HepG2 (cell line): ENCODE measurements at regions not wholly inside any gene's neighbourhood (a gene's known extent, or its start where the extent isn't known, plus 50 kb on each side); places are given as distances from the start of the nearest gene placed in this dataset.

Experiments used
- CBFB ChIP-seq: sonication (generic); formaldehyde crosslinking; IDR thresholded peaks from 2 replicates; pipeline ENCODE4 v1.4.0; 2020; ENCODE audit warnings: missing genetic modification reagents
- CEBPG ChIP-seq: IDR thresholded peaks from 2 replicates; pipeline ENCODE4 v1.6.1; 2016
- MIER2 ChIP-seq: IDR thresholded peaks from 2 replicates; pipeline ENCODE4 v1.6.1; 2016; ENCODE audit warnings: missing biosample characterization, missing genetic modification reagents
- SALL1 ChIP-seq: sonication (generic); formaldehyde crosslinking; IDR thresholded peaks from 2 replicates; pipeline ENCODE4 v1.8.0; 2022; ENCODE audit warnings: mild to moderate bottlenecking, missing genetic modification reagents
- STAG1 ChIP-seq: sonication (generic); formaldehyde crosslinking; IDR thresholded peaks from 2 replicates; pipeline ENCODE4 v1.4.0; 2020; ENCODE audit warnings: missing genetic modification reagents
- TAF1 ChIP-seq: sonication (generic); formaldehyde crosslinking; IDR thresholded peaks from 2 replicates; pipeline ENCODE4 v1.4.0; 2020; ENCODE audit warnings: missing genetic modification reagents
- THAP11 ChIP-seq: IDR thresholded peaks from 2 replicates; pipeline ENCODE4 v1.6.1; 2016; ENCODE audit warnings: missing biosample characterization, missing genetic modification reagents
- YY1 ChIP-seq: IDR thresholded peaks from 2 replicates; pipeline ENCODE4 v1.6.1; 2011; ENCODE audit warnings: low read length, low read depth, moderate library complexity, mild to moderate bottlenecking; ENCODE audit not compliant: insufficient read depth, insufficient replicate concordance
- ZNF556 ChIP-seq: sonication (generic); formaldehyde crosslinking; IDR thresholded peaks from 2 replicates; pipeline ENCODE4 v1.4.0; 2020; ENCODE audit warnings: mild to moderate bottlenecking, missing genetic modification reagents, borderline replicate concordance
- ZNF598 ChIP-seq: sonication (generic); formaldehyde crosslinking; IDR thresholded peaks from 2 replicates; pipeline ENCODE4 v1.5.1; 2020; ENCODE audit warnings: mild to moderate bottlenecking, missing genetic modification reagents, borderline replicate concordance
- ZSCAN25 ChIP-seq: sonication (generic); formaldehyde crosslinking; IDR thresholded peaks from 2 replicates; pipeline ENCODE4 v1.8.0; 2022; ENCODE audit warnings: mild to moderate bottlenecking, missing genetic modification reagents
- TF ChIP-seq, protein P1 (sequence below): IDR thresholded peaks from 2 replicates; pipeline ENCODE4 v1.6.1; 2018; ENCODE audit warnings: missing genetic modification reagents, mild to moderate bottlenecking, missing compliant biosample characterization
- TF ChIP-seq, protein P2 (sequence below): IDR thresholded peaks from 2 replicates; pipeline ENCODE4 v1.6.1; 2016; ENCODE audit warnings: low read depth, borderline replicate concordance
- TF ChIP-seq, protein P3 (sequence below): IDR thresholded peaks from 2 replicates; pipeline ENCODE4 v1.6.1; 2016; ENCODE audit warnings: mild to moderate bottlenecking

DNA sequence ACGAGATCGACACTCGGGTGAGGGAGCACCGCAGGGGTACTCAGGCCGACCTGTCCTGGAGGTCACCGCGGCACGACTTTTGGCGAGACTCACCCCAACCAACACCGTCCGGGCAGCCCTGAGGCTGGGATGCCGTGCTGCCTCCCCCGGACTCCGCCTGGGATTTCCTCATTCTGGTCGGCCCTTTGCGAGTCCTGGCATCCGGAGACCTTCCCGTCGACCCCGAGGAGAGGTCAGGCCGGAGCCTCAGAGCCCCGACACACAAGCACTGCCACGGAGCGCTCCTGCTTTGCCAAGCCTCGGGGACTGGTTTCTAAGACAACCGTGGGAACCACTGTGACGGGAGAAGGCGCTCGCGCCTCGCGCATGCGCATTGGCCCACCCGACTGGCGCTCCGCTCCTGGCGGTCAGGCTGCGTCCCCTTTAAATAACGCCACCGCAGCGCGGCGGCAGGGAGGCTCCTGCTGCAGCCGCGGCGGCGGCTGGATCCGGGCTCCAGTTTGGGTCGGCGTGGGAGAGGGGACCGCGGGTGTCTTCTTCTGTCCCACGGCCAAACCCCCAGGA lies 166.4 kb upstream of the ZNF337 start (continued):
- TF ChIP-seq, protein P1, sequence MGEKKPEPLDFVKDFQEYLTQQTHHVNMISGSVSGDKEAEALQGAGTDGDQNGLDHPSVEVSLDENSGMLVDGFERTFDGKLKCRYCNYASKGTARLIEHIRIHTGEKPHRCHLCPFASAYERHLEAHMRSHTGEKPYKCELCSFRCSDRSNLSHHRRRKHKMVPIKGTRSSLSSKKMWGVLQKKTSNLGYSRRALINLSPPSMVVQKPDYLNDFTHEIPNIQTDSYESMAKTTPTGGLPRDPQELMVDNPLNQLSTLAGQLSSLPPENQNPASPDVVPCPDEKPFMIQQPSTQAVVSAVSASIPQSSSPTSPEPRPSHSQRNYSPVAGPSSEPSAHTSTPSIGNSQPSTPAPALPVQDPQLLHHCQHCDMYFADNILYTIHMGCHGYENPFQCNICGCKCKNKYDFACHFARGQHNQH: peak; percentile 48; the same call in 1 of the 2 replicates
- TF ChIP-seq CBFB (CRISPR knock-in tag) (peak; percentile 53; the same call in 1 of the 2 replicates), MIER2 (CRISPR knock-in tag) (0 out of 2 replicates have a peak, but pooled peaks have one; percentile 21), CEBPG (peak; percentile 20; the same call in 1 of the 2 replicates), THAP11 (CRISPR knock-in tag) (peak; percentile 45; the same call in 1 of the 2 replicates), SALL1 (CRISPR knock-in tag) (peak; percentile 45), TAF1 (CRISPR knock-in tag) (peak; percentile 15), STAG1 (CRISPR knock-in tag) (peak; percentile 44), ZNF598 (CRISPR knock-in tag) (0 out of 2 replicates have a peak, but pooled peaks have one; percentile 52), ZSCAN25 (CRISPR knock-in tag) (peak; percentile 20; the same call in 1 of the 2 replicates), ZNF556 (CRISPR knock-in tag) (0 out of 2 replicates have a peak, but pooled peaks have one; percentile 61), YY1 (peak; percentile 12)
- TF ChIP-seq, protein P2, sequence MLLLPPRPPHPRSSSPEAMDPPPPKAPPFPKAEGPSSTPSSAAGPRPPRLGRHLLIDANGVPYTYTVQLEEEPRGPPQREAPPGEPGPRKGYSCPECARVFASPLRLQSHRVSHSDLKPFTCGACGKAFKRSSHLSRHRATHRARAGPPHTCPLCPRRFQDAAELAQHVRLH (CRISPR knock-in tag): peak; percentile 47; the same call in 1 of the 2 replicates
- TF ChIP-seq, protein P3, sequence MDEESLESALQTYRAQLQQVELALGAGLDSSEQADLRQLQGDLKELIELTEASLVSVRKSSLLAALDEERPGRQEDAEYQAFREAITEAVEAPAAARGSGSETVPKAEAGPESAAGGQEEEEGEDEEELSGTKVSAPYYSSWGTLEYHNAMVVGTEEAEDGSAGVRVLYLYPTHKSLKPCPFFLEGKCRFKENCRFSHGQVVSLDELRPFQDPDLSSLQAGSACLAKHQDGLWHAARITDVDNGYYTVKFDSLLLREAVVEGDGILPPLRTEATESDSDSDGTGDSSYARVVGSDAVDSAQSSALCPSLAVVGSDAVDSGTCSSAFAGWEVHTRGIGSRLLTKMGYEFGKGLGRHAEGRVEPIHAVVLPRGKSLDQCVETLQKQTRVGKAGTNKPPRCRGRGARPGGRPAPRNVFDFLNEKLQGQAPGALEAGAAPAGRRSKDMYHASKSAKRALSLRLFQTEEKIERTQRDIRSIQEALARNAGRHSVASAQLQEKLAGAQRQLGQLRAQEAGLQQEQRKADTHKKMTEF (CRISPR knock-in tag): peak; percentile 68; the same call in 1 of the 2 replicates
- TF ChIP-seq, all 625 proteins: peak for 90; not testable (repeated sequence) for 535
